GM21381 (cell line): ENCODE measurements at regions not wholly inside any gene's neighbourhood (a gene's known extent, or its start where the extent isn't known, plus 50 kb on each side); places are given as distances from the start of the nearest gene placed in this dataset.
"Not testable (repeated sequence)": the region's sequence is repeated elsewhere in the genome, so short reads cannot be mapped to it uniquely, and the experiment has no call there.

ENCODE experiments used
- ATAC-seq: cut with Tn5 transposase; IDR thresholded peaks from one replicate; pipeline ENCODE4 v1.9.1; 2021; ENCODE audit warnings: mild to moderate bottlenecking, moderate library complexity; ENCODE audit not compliant: unreplicated experiment

- no peak for ATAC-seq
Observed at GRCh38 chr18:22067682-22068081, 101.7 kb upstream of the GATA6 start.

GRCh38 chr18:22068784-22069183, 100.6 kb upstream of the GATA6 start:
- ATAC-seq: not testable (repeated sequence)

GRCh38 chr18:22069916-22070315, 99.5 kb upstream of the GATA6 start:
- ATAC-seq: no peak

GRCh38 chr18:22073411-22073810, 96.0 kb upstream of the GATA6 start:
- no peak for ATAC-seq

- ATAC-seq: no peak
Observed at GRCh38 chr18:22074282-22075070, 94.9 kb upstream of the GATA6 start.

- ATAC-seq: no peak
Observed at GRCh38 chr18:22080035-22080434, 89.4 kb upstream of the GATA6 start.

GRCh38 chr18:22082408-22082807, 87.0 kb upstream of the GATA6 start:
- no peak for ATAC-seq

GRCh38 chr18:22084547-22084946, 84.8 kb upstream of the GATA6 start:
- ATAC-seq: no peak

- no peak for ATAC-seq
Observed at GRCh38 chr18:22086973-22087372, 82.4 kb upstream of the GATA6 start.

- no peak for ATAC-seq
Observed at GRCh38 chr18:22088029-22088428, 81.4 kb upstream of the GATA6 start.

- ATAC-seq: no peak
Observed at GRCh38 chr18:22088996-22089640, 80.3 kb upstream of the GATA6 start.

GRCh38 chr18:22091341-22091740, 78.0 kb upstream of the GATA6 start:
- no peak for ATAC-seq

- ATAC-seq: no peak
Observed at GRCh38 chr18:22093731-22094357, 75.5 kb upstream of the GATA6 start.

GRCh38 chr18:22094358-22094734, 75.0 kb upstream of the GATA6 start:
- ATAC-seq: no peak

GRCh38 chr18:22098563-22098989, 70.8 kb upstream of the GATA6 start:
- ATAC-seq: no peak

GRCh38 chr18:22099925-22100324, 69.5 kb upstream of the GATA6 start:
- ATAC-seq: no peak

- no peak for ATAC-seq
Observed at GRCh38 chr18:22101731-22102130, 67.7 kb upstream of the GATA6 start.

GRCh38 chr18:22102953-22103646, 66.3 kb upstream of the GATA6 start:
- ATAC-seq: no peak

- no peak for ATAC-seq
Observed at GRCh38 chr18:22103647-22104031, 65.8 kb upstream of the GATA6 start.

GRCh38 chr18:22106536-22107292, 62.7 kb upstream of the GATA6 start:
- no peak for ATAC-seq

GRCh38 chr18:22108674-22109073, 60.7 kb upstream of the GATA6 start:
- ATAC-seq: no peak
